B cell (primary cell): ENCODE measurements at regions not wholly inside any gene's neighbourhood (a gene's known extent, or its start where the extent isn't known, plus 50 kb on each side); places are given as distances from the start of the nearest gene placed in this dataset.

ENCODE experiments used
- ATAC-seq: fragments of 200-7000 bp; cut with Tn5 transposase; one replicate; pipeline ENCODE4 v1.10.0; 2021; ENCODE audit warnings: low read depth, mild to moderate bottlenecking, moderate number of reproducible peaks, moderate library complexity
- CTCF ChIA-PET: fragments of 350-600 bp; sonication (Branson Sonifier 250); formaldehyde crosslinking; loops from one replicate; lab custom pipeline; 2021; ENCODE audit warnings: antibody characterized with exemption, inconsistent platforms; lab: Charles Lee
- POLR2A ChIA-PET: fragments of 350-600 bp; sonication (Branson Sonifier 250); formaldehyde crosslinking; loops from one replicate; lab custom pipeline; 2021; ENCODE audit warnings: antibody characterized with exemption; lab: Charles Lee
- DNase-seq: peaks from one replicate; pipeline ENCODE4 v3.0.0; 2013
- H2AFZ ChIP-seq: 2 replicates; pipeline ENCODE4 v1.6.1; 2012; ENCODE audit warnings: mild to moderate bottlenecking, low read depth, low read length; ENCODE audit not compliant: insufficient read depth, poor library complexity, severe bottlenecking
- H3K27ac ChIP-seq, 2 donors: 1 replicate in 1 of 2; 2 replicates in 1 of 2; pipeline ENCODE4 v1.5.1; 2012 to 2013; ENCODE audit warnings: low read length in 2 of 2, mild to moderate bottlenecking in 2 of 2, moderate library complexity in 1 of 2
- H3K27me3 ChIP-seq, 4 experiments: fragments of 200-600 bp in 1 of 4; sonication (generic) in 1 of 4; replicated peaks in 1 of 4; 1 replicate in 2 of 4; 2 replicates in 2 of 4; pipeline versions ENCODE4 v1.6.1 to v1.7.0; 2013 to 2016; ENCODE audit warnings: low read length in 3 of 4, mild to moderate bottlenecking in 2 of 4, mixed read lengths in 1 of 4, moderate library complexity in 1 of 4; ENCODE audit not compliant: insufficient read depth in 4 of 4, control insufficient read depth in 3 of 4; ENCODE audit errors: control extremely low read depth in 1 of 4
- H3K36me3 ChIP-seq, 2 experiments: replicated peaks in 1 of 2; 1 replicate in 1 of 2; 2 replicates in 1 of 2; pipeline versions ENCODE4 v1.6.1 to v1.7.1; 2013; ENCODE audit warnings: low read length in 1 of 2; ENCODE audit not compliant: insufficient read depth in 2 of 2, control insufficient read depth in 1 of 2; ENCODE audit errors: control extremely low read depth in 1 of 2, extremely low read depth in 1 of 2
- H3K4me1 ChIP-seq, 2 donors: fragments of 200-600 bp in 1 of 2; sonication (generic) in 1 of 2; 1 replicate in 1 of 2; 2 replicates in 1 of 2; pipeline versions ENCODE4 v1.5.1 to v1.6.1; 2013 to 2017; ENCODE audit warnings: low read length in 2 of 2; ENCODE audit not compliant: control insufficient read depth in 2 of 2, insufficient read depth in 2 of 2
- H3K4me2 ChIP-seq: replicated peaks from 2 replicates; pipeline ENCODE3; 2012; ENCODE audit warnings: mild to moderate bottlenecking, low read depth, low read length; ENCODE audit not compliant: poor library complexity, severe bottlenecking
- H3K4me3 ChIP-seq, 5 experiments: fragments of 200-600 bp in 1 of 5; sonication (generic) in 1 of 5; 1 replicate in 3 of 5; 2 replicates in 2 of 5; pipeline versions ENCODE4 v1.5.1 to v1.7.0; 2011 to 2016; ENCODE audit warnings: low read length in 4 of 5, mild to moderate bottlenecking in 4 of 5, low read depth in 2 of 5, control low read depth in 1 of 5, moderate library complexity in 1 of 5; ENCODE audit not compliant: insufficient read depth in 1 of 5; ENCODE audit errors: control extremely low read depth in 1 of 5, extremely low read depth in 1 of 5
- H3K79me2 ChIP-seq: fragments of 200-600 bp; sonication (generic); one replicate; pipeline ENCODE4 v1.6.0; 2016; ENCODE audit warnings: low read length; ENCODE audit not compliant: control insufficient read depth, insufficient read depth
- H3K9ac ChIP-seq: fragments of 200-600 bp; sonication (generic); 2 replicates; pipeline ENCODE4 v1.6.1; 2017; ENCODE audit warnings: mild to moderate bottlenecking, low read length, moderate library complexity
- H3K9me3 ChIP-seq, 3 donors: one replicate each; pipeline versions ENCODE4 v1.6.1 to v1.7.1; 2013; ENCODE audit warnings: low read length in 2 of 3; ENCODE audit not compliant: control insufficient read depth in 2 of 3, insufficient read depth in 1 of 3; ENCODE audit errors: control extremely low read depth in 1 of 3
- H4K20me1 ChIP-seq: 2 replicates; pipeline ENCODE4 v1.6.0; 2012; ENCODE audit warnings: mild to moderate bottlenecking, low read length; ENCODE audit not compliant: insufficient read depth, control insufficient read depth, poor library complexity, severe bottlenecking
- H3K27ac Mint-ChIP-seq: one replicate; pipeline ENCODE4 v1.8.0; 2021; ENCODE audit warnings: mixed read lengths
- H3K27me3 Mint-ChIP-seq: one replicate; pipeline ENCODE4 v1.8.0; 2021; ENCODE audit warnings: mixed read lengths
- H3K4me1 Mint-ChIP-seq: one replicate; pipeline ENCODE4 v1.8.0; 2021; ENCODE audit warnings: mixed read lengths
- H3K4me3 Mint-ChIP-seq: one replicate; pipeline ENCODE4 v1.8.0; 2021; ENCODE audit warnings: mixed read lengths
- H3K9me3 Mint-ChIP-seq: one replicate; pipeline ENCODE4 v1.8.0; 2022; ENCODE audit warnings: mixed read lengths; ENCODE audit not compliant: insufficient read depth
- CTCF ChIP-seq: fragments of 200-600 bp; IDR thresholded peaks from one replicate; pipeline ENCODE4 v1.8.0; 2022; ENCODE audit warnings: antibody characterized with exemption, mild to moderate bottlenecking
- EZH2 ChIP-seq: IDR thresholded peaks from 2 replicates; pipeline ENCODE4 v1.6.1; 2012; ENCODE audit warnings: borderline replicate concordance, low read depth, mild to moderate bottlenecking, moderate library complexity, low read length; ENCODE audit not compliant: insufficient read depth, poor library complexity, severe bottlenecking
- WGBS: methylation state at CpG from one replicate; pipeline ENCODE4 v1.1.5; 2013; ENCODE audit warnings: missing lambda C conversion rate; ENCODE audit not compliant: insufficient coverage; 5-methylcytosine and 5-hydroxymethylcytosine counted together
- intact Hi-C: fragments of 100-400 bp; cut with micrococcal nuclease; formaldehyde crosslinking; loops from one replicate; pipeline ENCODE4 v1.10.0; 2022

GRCh38 chr9:32706725-32707100, 71.2 kb upstream of the TAF1L start:
- POLR2A ChIA-PET: no interaction called here
- TF ChIP-seq CTCF: no peak
- TF ChIP-seq EZH2: no peak
- WGBS: 85% methylated on average over 4 of the region's 5 CpGs

GRCh38 chr9:32707326-32707725, 71.9 kb upstream of the TAF1L start:
- intact Hi-C loops: no loop called here
- H2AFZ ChIP-seq: no peak overlapping the region
- 44% methylated on average over 1 of the region's 5 CpGs for WGBS

More at GRCh38 chr9:32706725-32707100, 71.2 kb upstream of the TAF1L start:
- H3K27ac Mint-ChIP-seq: no peak overlapping the region
- ATAC-seq (no peak), DNase-seq (no peak)
- intact Hi-C loops: no loop called here
- Histone ChIP-seq H3K79me2 (no peaks in the 10 kb centered on the region), H3K9me3 (no peaks in the 10 kb centered on the region), H3K27ac (no peak overlapping the region), H3K4me3 (no peak overlapping the region), H3K4me2 (no peak overlapping the region), H3K9ac (no peak overlapping the region), H2AFZ (no peak overlapping the region), H4K20me1 (no peaks in the 10 kb centered on the region), H3K27me3 (no peaks in the 10 kb centered on the region), H3K4me1 (no peaks in the 10 kb centered on the region), H3K36me3 (no peaks in the 10 kb centered on the region)
- no peaks in the 10 kb centered on the region for H3K9me3 Mint-ChIP-seq
- H3K27me3 Mint-ChIP-seq: peaks cover 13% of the 10 kb centered on the region
- no peaks in the 10 kb centered on the region for H3K4me1 Mint-ChIP-seq
- CTCF ChIA-PET: no interaction called here
- no peak overlapping the region for H3K4me3 Mint-ChIP-seq

More at GRCh38 chr9:32707326-32707725, 71.9 kb upstream of the TAF1L start:
- POLR2A ChIA-PET: no interaction called here
- no peaks in the 10 kb centered on the region for H3K4me1 Mint-ChIP-seq
- Histone ChIP-seq H3K4me3 (no peak overlapping the region), H3K9ac (no peak overlapping the region), H3K27ac (no peak overlapping the region), H3K27me3 (no peaks in the 10 kb centered on the region), H3K4me2 (no peak overlapping the region), H3K9me3 (no peaks in the 10 kb centered on the region), H4K20me1 (no peaks in the 10 kb centered on the region), H3K36me3 (no peaks in the 10 kb centered on the region), H3K4me1 (no peaks in the 10 kb centered on the region), H3K79me2 (no peaks in the 10 kb centered on the region)
- no peak for ATAC-seq
- no peak overlapping the region for H3K4me3 Mint-ChIP-seq
- no peak for DNase-seq
- CTCF ChIA-PET: no interaction called here
- no peak overlapping the region for H3K27ac Mint-ChIP-seq
- TF ChIP-seq CTCF: no peak
- TF ChIP-seq EZH2: no peak
- H3K27me3 Mint-ChIP-seq: peaks cover 13% of the 10 kb centered on the region
- no peaks in the 10 kb centered on the region for H3K9me3 Mint-ChIP-seq
